ENCODE measurements at regions not wholly inside any gene's neighbourhood (a gene's known extent, or its start where the extent isn't known, plus 50 kb on each side); places are given as distances from the start of the nearest gene placed in this dataset.
A peak's percentile ranks its signal among the peaks of the same experiment; 100 is the strongest.

DNA sequence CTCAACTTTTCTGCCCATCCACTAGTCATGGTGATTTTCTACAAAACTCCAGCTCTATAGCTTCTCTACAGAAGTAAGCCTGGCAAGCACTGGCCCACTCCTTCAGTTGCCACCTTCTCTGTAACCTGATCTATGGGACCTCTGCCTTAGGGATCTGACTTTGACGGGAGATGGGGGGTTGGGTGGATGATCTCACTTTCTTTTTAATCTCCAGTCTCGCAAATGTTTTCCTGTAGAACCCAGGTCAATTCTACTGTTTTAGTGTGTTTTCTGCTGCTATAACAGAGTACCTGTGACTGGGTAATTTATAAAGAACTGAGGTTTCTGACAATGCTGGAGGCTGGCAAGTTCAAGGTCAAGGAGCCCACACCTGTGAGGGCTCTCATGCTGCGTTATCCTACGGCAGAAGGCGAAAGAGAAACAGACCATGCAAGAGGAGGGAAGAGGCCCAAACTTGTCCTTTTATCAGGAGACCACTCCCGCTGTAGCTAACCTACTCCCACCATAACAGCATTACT lies 189.9 kb upstream of the THRB start:
- Histone ChIP-seq H3K4me2 (ENCODE audit: insufficient read depth, low read length) (no peak overlapping the region), H3K4me1 (ENCODE audit: insufficient read depth, low read length) (peaks cover 4% of the 10 kb centered on the region), H2AFZ (ENCODE audit: low read length) (no peak overlapping the region), H3K9me3 (ENCODE audit: low read depth, low read length) (no peaks in the 10 kb centered on the region), H3K4me3 (ENCODE audit: insufficient read depth, low read length) (no peak overlapping the region), H3K36me3 (ENCODE audit: insufficient read depth, low read length) (no peaks in the 10 kb centered on the region), H3K27me3 (ENCODE audit: insufficient read depth, low read length) (peaks cover 9% of the 10 kb centered on the region), H4K20me1 (ENCODE audit: insufficient read depth, low read length) (no peaks in the 10 kb centered on the region), H3K27ac (ENCODE audit: low read depth, low read length) (no peak overlapping the region), H3K79me2 (ENCODE audit: insufficient read depth, low read length) (no peaks in the 10 kb centered on the region)
- TF ChIP-seq, protein P1, sequence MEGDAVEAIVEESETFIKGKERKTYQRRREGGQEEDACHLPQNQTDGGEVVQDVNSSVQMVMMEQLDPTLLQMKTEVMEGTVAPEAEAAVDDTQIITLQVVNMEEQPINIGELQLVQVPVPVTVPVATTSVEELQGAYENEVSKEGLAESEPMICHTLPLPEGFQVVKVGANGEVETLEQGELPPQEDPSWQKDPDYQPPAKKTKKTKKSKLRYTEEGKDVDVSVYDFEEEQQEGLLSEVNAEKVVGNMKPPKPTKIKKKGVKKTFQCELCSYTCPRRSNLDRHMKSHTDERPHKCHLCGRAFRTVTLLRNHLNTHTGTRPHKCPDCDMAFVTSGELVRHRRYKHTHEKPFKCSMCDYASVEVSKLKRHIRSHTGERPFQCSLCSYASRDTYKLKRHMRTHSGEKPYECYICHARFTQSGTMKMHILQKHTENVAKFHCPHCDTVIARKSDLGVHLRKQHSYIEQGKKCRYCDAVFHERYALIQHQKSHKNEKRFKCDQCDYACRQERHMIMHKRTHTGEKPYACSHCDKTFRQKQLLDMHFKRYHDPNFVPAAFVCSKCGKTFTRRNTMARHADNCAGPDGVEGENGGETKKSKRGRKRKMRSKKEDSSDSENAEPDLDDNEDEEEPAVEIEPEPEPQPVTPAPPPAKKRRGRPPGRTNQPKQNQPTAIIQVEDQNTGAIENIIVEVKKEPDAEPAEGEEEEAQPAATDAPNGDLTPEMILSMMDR (IDR thresholded peaks at IDR 0.05; ENCODE audit: extremely low read depth, low read depth, low read length), result no peak
- DNase-seq (ENCODE audit: insufficient read length, low spot score, missing footprints), result no peak

DNA sequence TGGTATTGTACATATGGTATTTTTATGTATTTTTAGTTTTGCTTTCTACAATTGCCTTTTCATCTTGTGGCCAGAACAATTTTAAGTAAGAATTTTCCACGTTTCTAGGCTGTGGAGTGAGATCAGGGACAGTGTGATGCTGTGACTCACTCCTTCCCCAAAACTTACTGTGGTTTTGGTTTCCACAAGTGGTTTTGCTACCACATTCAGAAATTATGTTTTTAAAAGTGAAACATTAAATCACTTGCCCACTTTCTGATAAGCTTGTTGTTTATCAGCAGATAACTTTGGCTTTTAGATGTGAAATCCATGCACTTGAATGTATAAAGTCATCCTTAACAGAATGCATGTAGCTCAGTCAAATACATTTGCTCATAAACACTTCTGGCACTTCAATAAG lies 192.2 kb upstream of the THRB start:
- no peaks in the 10 kb centered on the region for H4K20me1 ChIP-seq (ENCODE audit: insufficient read depth, low read length)
- H3K4me2 ChIP-seq (ENCODE audit: insufficient read depth, low read length), result peak overlapping the region; percentile 25
- H3K27me3 ChIP-seq (ENCODE audit: insufficient read depth, low read length), result peaks cover 9% of the 10 kb centered on the region
- no peak overlapping the region for H3K27ac ChIP-seq (ENCODE audit: low read depth, low read length)
- no peak overlapping the region for H3K4me3 ChIP-seq (ENCODE audit: insufficient read depth, low read length)
- H3K79me2 ChIP-seq (ENCODE audit: insufficient read depth, low read length), result no peaks in the 10 kb centered on the region
- TF ChIP-seq, protein P1 (IDR thresholded peaks at IDR 0.05; ENCODE audit: extremely low read depth, low read depth, low read length), result no peak
- DNase-seq (ENCODE audit: insufficient read length, low spot score, missing footprints), result no peak
- no peak overlapping the region for H2AFZ ChIP-seq (ENCODE audit: low read length)
- H3K36me3 ChIP-seq (ENCODE audit: insufficient read depth, low read length), result no peaks in the 10 kb centered on the region
- peaks cover 4% of the 10 kb centered on the region for H3K4me1 ChIP-seq (ENCODE audit: insufficient read depth, low read length)
- H3K9me3 ChIP-seq (ENCODE audit: low read depth, low read length), result no peaks in the 10 kb centered on the region

DNA sequence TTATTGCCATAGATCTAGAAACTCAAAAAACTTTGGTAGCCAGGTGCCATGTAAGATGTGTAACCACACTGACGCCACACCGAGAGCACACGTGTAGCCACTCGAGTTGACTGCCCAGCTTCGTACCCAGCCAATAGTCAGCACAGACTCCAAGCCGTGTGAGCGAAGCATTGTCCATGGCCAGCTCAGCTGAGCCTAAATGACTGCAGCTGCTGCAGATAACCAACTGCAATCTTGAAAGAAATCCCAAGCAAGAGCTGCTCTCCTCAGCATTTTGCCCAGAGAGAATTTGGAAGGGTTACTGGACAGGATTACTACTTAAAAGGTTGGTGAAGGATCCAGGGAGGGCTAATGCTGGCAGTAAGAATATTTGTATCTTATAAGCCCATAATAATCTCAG lies 193.0 kb upstream of the THRB start:
- peaks cover 4% of the 10 kb centered on the region for H3K4me1 ChIP-seq (ENCODE audit: insufficient read depth, low read length)
- no peaks in the 10 kb centered on the region for H3K79me2 ChIP-seq (ENCODE audit: insufficient read depth, low read length)
- no peak overlapping the region for H3K4me3 ChIP-seq (ENCODE audit: insufficient read depth, low read length)
- no peak for DNase-seq (ENCODE audit: insufficient read length, low spot score, missing footprints)
- H2AFZ ChIP-seq (ENCODE audit: low read length), result no peak overlapping the region
- H3K9me3 ChIP-seq (ENCODE audit: low read depth, low read length), result no peaks in the 10 kb centered on the region
- no peak overlapping the region for H3K27ac ChIP-seq (ENCODE audit: low read depth, low read length)
- no peaks in the 10 kb centered on the region for H3K36me3 ChIP-seq (ENCODE audit: insufficient read depth, low read length)
- peaks cover 12% of the 10 kb centered on the region for H3K27me3 ChIP-seq (ENCODE audit: insufficient read depth, low read length)
- TF ChIP-seq, protein P1 (IDR thresholded peaks at IDR 0.05; ENCODE audit: extremely low read depth, low read depth, low read length), result no peak
- H4K20me1 ChIP-seq (ENCODE audit: insufficient read depth, low read length), result no peaks in the 10 kb centered on the region
- H3K4me2 ChIP-seq (ENCODE audit: insufficient read depth, low read length), result no peak overlapping the region

DNA sequence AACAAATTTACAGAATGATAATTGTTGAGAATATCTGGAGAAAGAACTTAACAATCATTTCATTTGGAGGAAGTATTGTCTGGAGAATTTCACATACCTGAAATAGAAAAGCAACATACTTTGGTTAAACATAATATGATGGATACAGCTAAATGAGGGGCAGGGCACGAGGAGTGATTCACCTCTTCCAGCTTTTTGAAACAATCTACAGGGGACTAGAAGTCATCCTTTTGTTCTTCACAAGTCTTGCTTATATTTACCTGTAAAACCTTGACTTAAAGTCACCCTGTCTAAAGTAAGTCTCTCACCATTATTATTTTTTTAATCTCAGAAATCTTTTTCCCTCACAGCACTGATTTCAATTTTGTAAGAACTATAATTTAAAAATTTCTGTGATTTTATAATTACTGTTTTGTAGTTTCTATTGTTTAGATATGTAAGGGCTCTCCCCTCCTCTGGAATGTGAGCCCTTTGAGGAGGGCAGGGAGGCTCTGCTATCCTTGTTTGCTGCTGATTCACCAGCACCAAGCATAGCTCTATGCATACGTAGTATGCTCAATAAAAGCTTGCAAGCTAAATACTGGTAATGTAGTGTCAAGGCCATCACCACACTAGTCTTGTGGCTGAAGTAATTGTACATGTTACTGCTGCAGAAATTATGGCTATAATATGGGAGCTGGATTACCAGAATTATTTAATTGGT lies 193.9 kb upstream of the THRB start:
- Histone ChIP-seq H3K27ac (ENCODE audit: low read depth, low read length) (no peak overlapping the region), H3K9me3 (ENCODE audit: low read depth, low read length) (no peaks in the 10 kb centered on the region), H2AFZ (ENCODE audit: low read length) (no peak overlapping the region), H3K79me2 (ENCODE audit: insufficient read depth, low read length) (no peaks in the 10 kb centered on the region), H3K36me3 (ENCODE audit: insufficient read depth, low read length) (no peaks in the 10 kb centered on the region), H4K20me1 (ENCODE audit: insufficient read depth, low read length) (no peaks in the 10 kb centered on the region), H3K4me2 (ENCODE audit: insufficient read depth, low read length) (no peak overlapping the region), H3K4me1 (ENCODE audit: insufficient read depth, low read length) (peaks cover 4% of the 10 kb centered on the region), H3K4me3 (ENCODE audit: insufficient read depth, low read length) (no peak overlapping the region), H3K27me3 (ENCODE audit: insufficient read depth, low read length) (peaks cover 12% of the 10 kb centered on the region)
- TF ChIP-seq, protein P1 (IDR thresholded peaks at IDR 0.05; ENCODE audit: extremely low read depth, low read depth, low read length), result no peak
- no peak for DNase-seq (ENCODE audit: insufficient read length, low spot score, missing footprints)
